Adrenal gland (tissue), 5 donors: ENCODE measurements at regions not wholly inside any gene's neighbourhood (a gene's known extent, or its start where the extent isn't known, plus 50 kb on each side); places are given as distances from the start of the nearest gene placed in this dataset.

Experiments used
- CTCF ChIP-seq, 6 experiments: fragments of 450-650 bp in 4 of 6; fragments of 200-600 bp in 2 of 6; sonication (generic) in 1 of 6; IDR thresholded peaks; 1 replicate in 5 of 6; 2 replicates in 1 of 6; pipeline versions ENCODE4 v1.5.1 to v1.8.0; 2016 to 2021; ENCODE audit warnings: antibody characterized with exemption in 6 of 6, mild to moderate bottlenecking in 2 of 6, moderate library complexity in 1 of 6
- POLR2A ChIP-seq, 2 donors: fragments of 450-650 bp; IDR thresholded peaks; one replicate each; pipeline ENCODE4 v1.6.1; 2017; ENCODE audit warnings: antibody characterized with exemption in 2 of 2, mild to moderate bottlenecking in 2 of 2, moderate library complexity in 1 of 2
- donor health status: DM: no; HTN: no; CAD: no.

DNA sequence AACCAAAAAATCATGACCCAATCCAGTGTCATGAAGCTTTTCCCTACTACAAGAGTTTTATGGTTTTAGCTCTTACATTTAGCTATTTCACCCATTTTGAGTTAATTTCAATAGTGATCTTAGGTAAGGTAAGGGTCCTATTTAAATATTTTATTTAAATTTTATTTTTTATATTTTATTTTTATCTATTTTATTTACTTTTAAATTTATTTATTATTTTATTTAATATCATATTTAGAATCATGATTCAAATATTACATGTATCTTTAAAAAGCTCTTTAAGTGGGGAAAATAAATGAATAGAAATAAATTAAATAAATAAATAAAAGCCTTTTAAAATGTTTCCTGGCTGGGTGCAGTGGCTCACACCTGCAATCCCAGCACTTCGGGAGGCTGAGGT is 276.0 kb downstream of the SKIDA1 start:
- TF ChIP-seq POLR2A (IDR thresholded peaks at IDR 0.05) (no peak), CTCF (IDR thresholded peaks at IDR 0.05) (no peak)
